A673 (cell line): ENCODE measurements at regions not wholly inside any gene's neighbourhood (a gene's known extent, or its start where the extent isn't known, plus 50 kb on each side); places are given as distances from the start of the nearest gene placed in this dataset.

Experiments used
- CTCF ChIP-seq: fragments of 300-800, 200-600 bp; sonication (generic); conservative IDR thresholded peaks from 2 replicates; pipeline ENCODE4 v1.5.1; 2017; ENCODE audit warnings: low read depth, mild to moderate bottlenecking, antibody characterized with exemption, low read length, moderate library complexity, mixed read lengths
- EZH2 ChIP-seq: fragments of 200-600 bp; sonication (generic); IDR thresholded peaks from 2 replicates; pipeline ENCODE4 v1.6.1; 2017; ENCODE audit warnings: borderline replicate concordance, low read depth, mild to moderate bottlenecking, mixed read lengths, antibody characterized with exemption, low read length; ENCODE audit not compliant: poor library complexity, severe bottlenecking

DNA sequence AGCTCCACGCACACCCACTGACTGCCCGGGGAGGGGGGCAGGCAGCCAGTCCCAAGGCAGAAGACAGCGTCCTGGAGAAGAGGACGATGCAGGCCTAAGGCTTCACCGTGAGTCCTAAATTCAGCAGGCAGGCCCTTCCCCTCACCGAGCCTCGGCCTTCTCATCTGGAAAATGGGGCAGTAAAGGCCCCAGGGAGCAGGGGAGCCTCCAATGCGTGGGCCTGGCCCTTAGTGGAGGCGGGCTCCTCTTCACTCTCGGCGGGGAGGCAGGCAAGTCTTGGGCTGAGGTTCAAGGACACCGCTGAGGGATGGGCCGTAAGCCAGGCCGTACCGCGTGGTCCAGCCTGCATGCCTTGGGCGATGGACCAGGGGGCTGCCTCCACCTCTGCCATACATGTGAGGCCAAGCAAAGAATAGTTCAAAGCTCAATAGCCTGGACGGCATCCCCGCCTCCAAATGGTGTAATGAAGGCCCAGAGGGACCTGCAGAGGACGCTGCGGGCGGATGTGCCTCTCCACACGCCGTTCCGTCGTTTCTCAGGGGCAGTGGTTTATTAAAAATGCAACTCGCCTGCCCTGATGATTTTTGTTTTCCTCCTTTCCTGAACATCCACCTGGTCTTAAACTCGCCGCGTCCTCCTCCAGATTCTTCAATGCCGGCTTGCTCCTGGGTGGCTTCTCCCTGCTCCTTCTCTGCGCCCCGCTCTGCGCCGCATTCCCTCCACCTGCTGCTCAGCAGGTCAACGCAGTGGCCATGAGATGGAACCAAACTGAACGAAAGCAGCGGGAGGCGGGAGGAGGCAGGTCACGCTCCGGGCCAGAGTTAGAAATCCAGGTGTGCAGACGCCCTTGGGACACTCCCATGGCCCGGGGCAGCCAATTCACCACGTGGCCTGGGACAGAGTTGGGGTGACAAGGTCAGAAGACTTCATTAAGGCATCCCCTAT lies 627.8 kb downstream of the TBC1D22A start:
- TF ChIP-seq CTCF (no peak), EZH2 (no peak)
